ENCODE measurements at regions not wholly inside any gene's neighbourhood (a gene's known extent, or its start where the extent isn't known, plus 50 kb on each side); places are given as distances from the start of the nearest gene placed in this dataset.

- no peak for TF ChIP-seq EZH2phosphoT487 (IDR thresholded peaks at IDR 0.05; ENCODE audit: low read length)
- TF ChIP-seq, protein P1, sequence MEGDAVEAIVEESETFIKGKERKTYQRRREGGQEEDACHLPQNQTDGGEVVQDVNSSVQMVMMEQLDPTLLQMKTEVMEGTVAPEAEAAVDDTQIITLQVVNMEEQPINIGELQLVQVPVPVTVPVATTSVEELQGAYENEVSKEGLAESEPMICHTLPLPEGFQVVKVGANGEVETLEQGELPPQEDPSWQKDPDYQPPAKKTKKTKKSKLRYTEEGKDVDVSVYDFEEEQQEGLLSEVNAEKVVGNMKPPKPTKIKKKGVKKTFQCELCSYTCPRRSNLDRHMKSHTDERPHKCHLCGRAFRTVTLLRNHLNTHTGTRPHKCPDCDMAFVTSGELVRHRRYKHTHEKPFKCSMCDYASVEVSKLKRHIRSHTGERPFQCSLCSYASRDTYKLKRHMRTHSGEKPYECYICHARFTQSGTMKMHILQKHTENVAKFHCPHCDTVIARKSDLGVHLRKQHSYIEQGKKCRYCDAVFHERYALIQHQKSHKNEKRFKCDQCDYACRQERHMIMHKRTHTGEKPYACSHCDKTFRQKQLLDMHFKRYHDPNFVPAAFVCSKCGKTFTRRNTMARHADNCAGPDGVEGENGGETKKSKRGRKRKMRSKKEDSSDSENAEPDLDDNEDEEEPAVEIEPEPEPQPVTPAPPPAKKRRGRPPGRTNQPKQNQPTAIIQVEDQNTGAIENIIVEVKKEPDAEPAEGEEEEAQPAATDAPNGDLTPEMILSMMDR (IDR thresholded peaks at IDR 0.05; ENCODE audit: low read length) = no peak
These were observed 814.0 kb upstream of the NDST4 start for GRCh38 chr4:115927382-115927781.

All from MM.1S (cell line).